BJ (cell line): ENCODE measurements at regions not wholly inside any gene's neighbourhood (a gene's known extent, or its start where the extent isn't known, plus 50 kb on each side); places are given as distances from the start of the nearest gene placed in this dataset.
A peak's percentile ranks its signal among the peaks of the same experiment; 100 is the strongest.

Experiments used
- CTCF ChIA-PET: fragments of 350-600 bp; formaldehyde crosslinking; extraction: SDS; loops from one replicate; lab custom pipeline; 2021; ENCODE audit warnings: antibody characterized with exemption, inconsistent platforms; lab: Yijun Ruan, JAX
- POLR2A ChIA-PET: fragments of 300-600 bp; sonication (Branson Sonifier 250); formaldehyde crosslinking; extraction: SDS; loops from one replicate; lab custom pipeline; 2021; ENCODE audit warnings: antibody characterized with exemption; lab: Charles Lee
- DNase-seq: peaks from one replicate; pipeline ENCODE4 v3.0.0-alpha.2; 2011; ENCODE audit warnings: low read depth
- H3K27me3 ChIP-seq: 2 replicates; pipeline ENCODE4 v1.6.0; 2011; ENCODE audit warnings: low read length; ENCODE audit not compliant: control insufficient read depth, insufficient read depth
- H3K36me3 ChIP-seq: 2 replicates; pipeline ENCODE4 v1.5.1; 2011; ENCODE audit warnings: low read length; ENCODE audit not compliant: control insufficient read depth, insufficient read depth
- H3K4me3 ChIP-seq: 2 replicates; pipeline ENCODE4 v1.5.1; 2011; ENCODE audit warnings: low read depth, mild to moderate bottlenecking, control low read depth, low read length
- TF ChIP-seq, protein P1 (sequence below): IDR thresholded peaks from 2 replicates; pipeline ENCODE4 v1.5.1; 2011; ENCODE audit warnings: low read depth, mild to moderate bottlenecking, control low read depth, inconsistent platforms, low read length, moderate library complexity; ENCODE audit not compliant: insufficient read depth

DNA sequence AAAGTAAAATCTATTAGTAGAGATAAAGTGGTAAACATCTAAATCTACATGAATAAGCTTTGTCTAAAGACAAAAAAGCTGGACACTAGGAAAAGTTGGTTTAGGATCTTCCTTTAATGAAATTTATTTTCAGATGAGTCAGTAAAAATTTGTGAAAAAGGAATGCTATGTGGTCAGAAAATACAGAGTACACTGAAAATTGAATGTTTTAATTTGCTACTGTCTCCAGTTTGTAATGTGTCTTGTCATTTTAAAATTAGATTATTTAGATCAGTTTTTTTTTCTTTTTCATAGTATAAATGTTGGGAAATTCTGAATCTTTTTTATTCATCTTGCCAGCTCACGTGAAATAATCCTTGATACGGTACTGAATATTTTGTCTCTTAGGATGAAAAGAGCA lies 56.9 kb downstream of the SLITRK6 start:
- ChIA-PET CTCF (no interaction called here), POLR2A (no interaction called here)
- no peak for DNase-seq
- Histone ChIP-seq H3K27me3 (no peaks in the 10 kb centered on the region), H3K36me3 (no peaks in the 10 kb centered on the region), H3K4me3 (no peak overlapping the region)
- TF ChIP-seq, protein P1, sequence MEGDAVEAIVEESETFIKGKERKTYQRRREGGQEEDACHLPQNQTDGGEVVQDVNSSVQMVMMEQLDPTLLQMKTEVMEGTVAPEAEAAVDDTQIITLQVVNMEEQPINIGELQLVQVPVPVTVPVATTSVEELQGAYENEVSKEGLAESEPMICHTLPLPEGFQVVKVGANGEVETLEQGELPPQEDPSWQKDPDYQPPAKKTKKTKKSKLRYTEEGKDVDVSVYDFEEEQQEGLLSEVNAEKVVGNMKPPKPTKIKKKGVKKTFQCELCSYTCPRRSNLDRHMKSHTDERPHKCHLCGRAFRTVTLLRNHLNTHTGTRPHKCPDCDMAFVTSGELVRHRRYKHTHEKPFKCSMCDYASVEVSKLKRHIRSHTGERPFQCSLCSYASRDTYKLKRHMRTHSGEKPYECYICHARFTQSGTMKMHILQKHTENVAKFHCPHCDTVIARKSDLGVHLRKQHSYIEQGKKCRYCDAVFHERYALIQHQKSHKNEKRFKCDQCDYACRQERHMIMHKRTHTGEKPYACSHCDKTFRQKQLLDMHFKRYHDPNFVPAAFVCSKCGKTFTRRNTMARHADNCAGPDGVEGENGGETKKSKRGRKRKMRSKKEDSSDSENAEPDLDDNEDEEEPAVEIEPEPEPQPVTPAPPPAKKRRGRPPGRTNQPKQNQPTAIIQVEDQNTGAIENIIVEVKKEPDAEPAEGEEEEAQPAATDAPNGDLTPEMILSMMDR = no peak

GRCh38 chr13:85741017-85741416 lies 58.2 kb downstream of the SLITRK6 start:
- DNase-seq = no peak
- ChIA-PET CTCF (no interaction called here), POLR2A (no interaction called here)
- Histone ChIP-seq H3K36me3 (no peaks in the 10 kb centered on the region), H3K27me3 (no peaks in the 10 kb centered on the region), H3K4me3 (no peak overlapping the region)
- TF ChIP-seq, protein P1 = no peak

DNA sequence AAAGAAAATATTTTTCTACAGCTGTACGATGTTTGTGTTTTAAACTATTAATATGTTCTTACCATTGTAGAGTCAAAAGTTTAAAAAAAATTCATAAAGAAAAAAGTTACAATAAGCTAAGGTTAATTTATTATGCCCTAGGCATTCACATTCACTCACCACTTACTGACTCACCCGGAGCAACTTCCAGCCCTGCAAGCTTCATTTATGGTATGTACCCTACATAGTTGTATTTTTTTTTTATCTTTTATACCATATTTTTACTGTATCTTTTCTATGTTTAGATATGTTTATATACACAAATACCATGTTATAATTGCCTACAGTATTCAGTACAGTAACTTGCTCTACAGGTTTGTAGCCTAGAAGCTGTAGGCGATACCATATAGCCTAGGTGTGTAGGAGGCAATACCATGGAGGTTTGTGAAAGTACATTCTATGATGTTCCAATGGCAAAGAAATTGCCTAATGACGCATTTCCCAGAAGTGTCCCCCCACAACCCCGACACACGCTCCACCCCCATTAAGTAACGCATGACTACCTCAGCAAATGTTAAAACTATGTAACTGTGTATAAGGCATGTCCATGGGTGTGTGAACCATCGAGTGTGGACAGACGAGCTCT lies 60.4 kb downstream of the SLITRK6 start:
- no peak for DNase-seq
- ChIA-PET POLR2A (no interaction called here), CTCF (interaction anchor here (0.6 kb wide), 1 partner anchor 789 kb away, joined by 3 read pairs; no protein-coding TSS in a partner anchor)
- Histone ChIP-seq H3K36me3 (no peaks in the 10 kb centered on the region), H3K27me3 (no peaks in the 10 kb centered on the region), H3K4me3 (no peak overlapping the region)
- TF ChIP-seq, protein P1 = no peak

DNA sequence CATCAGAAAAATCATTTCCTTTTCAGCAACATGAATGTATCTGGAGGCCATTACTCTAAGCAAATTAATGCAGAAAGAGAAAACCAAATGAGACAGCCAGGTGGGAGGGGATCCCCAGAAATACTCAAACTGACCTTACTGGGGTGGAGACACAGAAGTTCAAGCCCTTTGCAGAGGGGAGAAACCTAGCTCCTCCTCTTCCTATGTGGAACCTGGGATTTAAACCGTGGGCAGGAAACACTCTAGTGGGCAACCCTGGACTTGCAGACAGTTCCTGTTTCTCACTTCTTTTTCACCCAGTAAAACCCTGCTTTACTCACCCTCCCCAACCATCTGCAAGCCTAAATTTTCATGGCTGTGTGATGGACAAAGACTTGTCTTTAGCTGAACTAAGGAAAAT lies 61.3 kb downstream of the SLITRK6 start:
- no peaks in the 10 kb centered on the region for H3K36me3 ChIP-seq
- H3K27me3 ChIP-seq = no peaks in the 10 kb centered on the region
- ChIA-PET POLR2A (no interaction called here), CTCF (interaction anchor here (0.6 to 1.4 kb wide), 2 partner anchors 9 to 788 kb away, joined by 3 read pairs; no protein-coding TSS in a partner anchor)
- no peak for DNase-seq
- TF ChIP-seq, protein P1 = no peak
- no peak overlapping the region for H3K4me3 ChIP-seq

- TF ChIP-seq, protein P1 = no peak
- CTCF ChIA-PET = no interaction called here
Observed at GRCh38 chr13:85729296-85729695, 69.9 kb downstream of the SLITRK6 start.

More at GRCh38 chr13:85729296-85729695, 69.9 kb downstream of the SLITRK6 start:
- POLR2A ChIA-PET = no interaction called here
- H3K27me3 ChIP-seq = no peaks in the 10 kb centered on the region
- peak; percentile 26 for DNase-seq
- no peaks in the 10 kb centered on the region for H3K36me3 ChIP-seq
- H3K4me3 ChIP-seq = no peak overlapping the region
